HUES48 (cell line): ENCODE measurements at regions not wholly inside any gene's neighbourhood (a gene's known extent, or its start where the extent isn't known, plus 50 kb on each side); places are given as distances from the start of the nearest gene placed in this dataset.
"Not testable (repeated sequence)": the region's sequence is repeated elsewhere in the genome, so short reads cannot be mapped to it uniquely, and the experiment has no call there.

Experiments used
- H3K27ac ChIP-seq: one replicate; pipeline ENCODE4 v1.7.0; 2013; ENCODE audit warnings: low read depth, low read length, inconsistent platforms
- H3K27me3 ChIP-seq: 2 replicates; pipeline ENCODE4 v1.6.1; 2013; ENCODE audit warnings: mild to moderate bottlenecking, low read length; ENCODE audit not compliant: control insufficient read depth, insufficient read depth
- H3K36me3 ChIP-seq: 2 replicates; pipeline ENCODE4 v1.6.1; 2013; ENCODE audit warnings: low read length; ENCODE audit not compliant: control insufficient read depth, insufficient read depth
- H3K4me1 ChIP-seq: 2 replicates; pipeline ENCODE4 v1.6.1; 2013; ENCODE audit warnings: mild to moderate bottlenecking, low read length; ENCODE audit not compliant: control insufficient read depth, insufficient read depth
- H3K4me3 ChIP-seq: 2 replicates; pipeline ENCODE4 v1.5.1; 2013; ENCODE audit warnings: mild to moderate bottlenecking, low read depth, low read length
- H3K9ac ChIP-seq: 2 replicates; pipeline ENCODE4 v1.6.1; 2013; ENCODE audit warnings: mild to moderate bottlenecking, low read depth, low read length, moderate library complexity
- H3K9me3 ChIP-seq: 2 replicates; pipeline ENCODE4 v1.6.1; 2013; ENCODE audit warnings: low read length; ENCODE audit not compliant: control insufficient read depth, insufficient read depth

- Histone ChIP-seq H3K27me3 (no peaks in the 10 kb centered on the region), H3K27ac (no peak overlapping the region), H3K9me3 (no peaks in the 10 kb centered on the region), H3K9ac (no peak overlapping the region), H3K4me1 (peaks cover 4% of the 10 kb centered on the region; the same call in 1 of the 2 replicates), H3K4me3 (no peak overlapping the region), H3K36me3 (no peaks in the 10 kb centered on the region)
These were observed 258.1 kb downstream of the PCNX1 start for GRCh38 chr14:71165121-71166031.

GRCh38 chr14:71166180-71166837 is 259.1 kb downstream of the PCNX1 start:
- H3K4me1 ChIP-seq, result peaks cover 4% of the 10 kb centered on the region; the same call in 1 of the 2 replicates
- H3K4me3 ChIP-seq, result no peak overlapping the region
- no peak overlapping the region for H3K27ac ChIP-seq
- H3K9me3 ChIP-seq, result no peaks in the 10 kb centered on the region
- H3K9ac ChIP-seq, result no peak overlapping the region
- no peaks in the 10 kb centered on the region for H3K36me3 ChIP-seq
- H3K27me3 ChIP-seq, result no peaks in the 10 kb centered on the region

- not testable (repeated sequence) for H3K9ac ChIP-seq, H3K4me1 ChIP-seq, H3K4me3 ChIP-seq, H3K27me3 ChIP-seq, H3K9me3 ChIP-seq, H3K27ac ChIP-seq, H3K36me3 ChIP-seq
These were observed 260.2 kb downstream of the PCNX1 start for GRCh38 chr14:71167325-71167950.

GRCh38 chr14:71168161-71168560 is 260.9 kb downstream of the PCNX1 start:
- not testable (repeated sequence) for H3K9ac ChIP-seq, H3K27ac ChIP-seq, H3K4me3 ChIP-seq, H3K4me1 ChIP-seq, H3K9me3 ChIP-seq, H3K36me3 ChIP-seq, H3K27me3 ChIP-seq

GRCh38 chr14:71168564-71169427 is 261.5 kb downstream of the PCNX1 start:
- no peaks in the 10 kb centered on the region for H3K27me3 ChIP-seq
- H3K36me3 ChIP-seq, result no peaks in the 10 kb centered on the region
- H3K4me3 ChIP-seq, result no peak overlapping the region
- H3K9me3 ChIP-seq, result no peaks in the 10 kb centered on the region
- peaks cover 4% of the 10 kb centered on the region; the same call in 1 of the 2 replicates for H3K4me1 ChIP-seq
- H3K27ac ChIP-seq, result no peak overlapping the region
- no peak overlapping the region for H3K9ac ChIP-seq

- Histone ChIP-seq H3K36me3 (no peaks in the 10 kb centered on the region), H3K4me1 (peaks cover 4% of the 10 kb centered on the region; the same call in 1 of the 2 replicates), H3K4me3 (no peak overlapping the region), H3K9ac (no peak overlapping the region), H3K27me3 (no peaks in the 10 kb centered on the region), H3K9me3 (no peaks in the 10 kb centered on the region), H3K27ac (no peak overlapping the region)
These were observed 262.6 kb downstream of the PCNX1 start for GRCh38 chr14:71169861-71170260.

- Histone ChIP-seq H3K4me3 (no peak overlapping the region), H3K9me3 (no peaks in the 10 kb centered on the region), H3K4me1 (no peaks in the 10 kb centered on the region), H3K27ac (no peak overlapping the region), H3K27me3 (no peaks in the 10 kb centered on the region), H3K36me3 (no peaks in the 10 kb centered on the region), H3K9ac (no peak overlapping the region)
These were observed 268.2 kb downstream of the PCNX1 start for GRCh38 chr14:71175491-71175890.

GRCh38 chr14:71179066-71179465 is 271.8 kb downstream of the PCNX1 start:
- peaks cover 6% of the 10 kb centered on the region; the same call in 1 of the 2 replicates for H3K4me1 ChIP-seq
- H3K36me3 ChIP-seq, result no peaks in the 10 kb centered on the region
- H3K27ac ChIP-seq, result no peak overlapping the region
- no peaks in the 10 kb centered on the region for H3K9me3 ChIP-seq
- H3K9ac ChIP-seq, result no peak overlapping the region
- no peak overlapping the region for H3K4me3 ChIP-seq
- H3K27me3 ChIP-seq, result no peaks in the 10 kb centered on the region

GRCh38 chr14:71180397-71180796 is 273.1 kb downstream of the PCNX1 start:
- Histone ChIP-seq H3K4me3 (no peak overlapping the region), H3K36me3 (no peaks in the 10 kb centered on the region), H3K4me1 (peaks cover 6% of the 10 kb centered on the region; the same call in 1 of the 2 replicates), H3K27me3 (no peaks in the 10 kb centered on the region), H3K9me3 (no peaks in the 10 kb centered on the region), H3K9ac (no peak overlapping the region), H3K27ac (no peak overlapping the region)

- Histone ChIP-seq H3K27me3 (no peaks in the 10 kb centered on the region), H3K4me3 (no peak overlapping the region), H3K27ac (no peak overlapping the region), H3K4me1 (peaks cover 6% of the 10 kb centered on the region; the same call in 1 of the 2 replicates), H3K36me3 (no peaks in the 10 kb centered on the region), H3K9me3 (no peaks in the 10 kb centered on the region), H3K9ac (no peak overlapping the region)
These were observed 274.1 kb downstream of the PCNX1 start for GRCh38 chr14:71181215-71182003.
